GM12891 (cell line): ENCODE measurements at regions not wholly inside any gene's neighbourhood (a gene's known extent, or its start where the extent isn't known, plus 50 kb on each side); places are given as distances from the start of the nearest gene placed in this dataset.

ENCODE experiments used
- POLR2A ChIP-seq: IDR thresholded peaks from 2 replicates; pipeline ENCODE4 v1.6.1; 2011; ENCODE audit warnings: low read depth, low read length, control low read depth
- POLR2AphosphoS5 ChIP-seq: IDR thresholded peaks from 2 replicates; pipeline ENCODE4 v1.6.1; 2011; ENCODE audit warnings: low read depth, low read length, control low read depth
- SPI1 ChIP-seq: IDR thresholded peaks from 2 replicates; pipeline ENCODE4 v1.6.1; 2011; ENCODE audit warnings: low read depth, low read length, control low read depth

DNA sequence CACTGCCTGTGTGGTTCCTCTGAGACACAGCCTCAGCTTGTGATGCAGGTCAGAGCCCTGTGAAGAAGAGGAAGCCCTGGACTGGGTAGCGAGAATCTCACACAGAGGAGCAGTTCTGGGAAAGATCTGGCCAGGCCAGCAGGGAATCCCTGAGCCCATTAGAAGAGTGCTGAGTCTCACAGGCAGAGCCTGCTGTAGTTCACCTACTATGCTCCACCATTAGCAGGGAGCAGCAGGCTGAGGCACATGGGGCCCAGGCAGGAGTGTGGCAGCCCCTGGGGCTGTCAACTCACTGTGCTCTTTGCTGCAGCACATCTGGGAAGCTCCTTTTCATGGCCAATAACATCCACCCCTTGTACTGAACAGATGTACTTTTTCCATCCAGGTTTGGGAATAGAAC, 146.8 kb upstream of the B3GAT2 start:
- no peak for TF ChIP-seq SPI1
- no peak for TF ChIP-seq POLR2AphosphoS5
- no peak for TF ChIP-seq POLR2A
